IMR-90 (cell line): ENCODE measurements at regions not wholly inside any gene's neighbourhood (a gene's known extent, or its start where the extent isn't known, plus 50 kb on each side); places are given as distances from the start of the nearest gene placed in this dataset.

Source experiments
- ATAC-seq: fragments of 200-7000 bp; cut with Tn5 transposase; 2 replicates; pipeline ENCODE4 v1.9.1; 2020; ENCODE audit warnings: low read depth, mild to moderate bottlenecking, moderate library complexity
- BruUV-seq: library from RNA; stranded (reverse); fragments of 400-500 nt; replicated peaks from 2 replicates; lab custom pipeline; 2021; lab: Mats Ljungman, UMichigan
- CTCF ChIA-PET: fragments of 300-600 bp; formaldehyde crosslinking; extraction: SDS; loops from one replicate; lab custom pipeline; 2021; ENCODE audit warnings: antibody characterized with exemption; lab: Yijun Ruan, JAX
- POLR2A ChIA-PET: fragments of 300-600 bp; sonication (Branson Sonifier 250); formaldehyde crosslinking; loops from one replicate; lab custom pipeline; 2022; ENCODE audit warnings: antibody characterized with exemption; ENCODE audit not compliant: unreplicated experiment; lab: Charles Lee
- DNase-seq: peaks from one replicate; pipeline ENCODE4 v3.0.0; 2013
- H2AFZ ChIP-seq: replicated peaks from 2 replicates; pipeline ENCODE3; 2013; ENCODE audit warnings: low read length, mild to moderate bottlenecking; ENCODE audit not compliant: poor library complexity
- H2AK5ac ChIP-seq: 2 replicates; pipeline ENCODE4 v1.6.1; 2013; ENCODE audit warnings: low read depth, low read length, inconsistent platforms
- H2AK9ac ChIP-seq: replicated peaks from 2 replicates; pipeline ENCODE3; 2013; ENCODE audit warnings: mild to moderate bottlenecking, low read depth, low read length, moderate library complexity; ENCODE audit not compliant: poor library complexity
- H2BK120ac ChIP-seq: 2 replicates; pipeline ENCODE4 v1.6.1; 2013; ENCODE audit warnings: low read depth, low read length, inconsistent platforms
- H2BK15ac ChIP-seq: 3 replicates; pipeline ENCODE4 v1.6.1; 2013; ENCODE audit warnings: low read depth, low read length, inconsistent platforms
- H2BK20ac ChIP-seq: 2 replicates; pipeline ENCODE4 v1.6.1; 2013; ENCODE audit warnings: low read depth, mild to moderate bottlenecking, inconsistent platforms, low read length, moderate library complexity
- H2BK5ac ChIP-seq: 2 replicates; pipeline ENCODE4 v1.6.1; 2013; ENCODE audit warnings: mild to moderate bottlenecking, low read depth, low read length, inconsistent platforms; ENCODE audit not compliant: poor library complexity, severe bottlenecking
- H3K14ac ChIP-seq: replicated peaks from 2 replicates; pipeline ENCODE4 v1.6.1; 2013; ENCODE audit warnings: low read depth, low read length, inconsistent platforms
- H3K18ac ChIP-seq: 2 replicates; pipeline ENCODE4 v1.6.1; 2013; ENCODE audit warnings: low read depth, low read length, control low read depth
- H3K23ac ChIP-seq: 2 replicates; pipeline ENCODE4 v1.6.1; 2013; ENCODE audit warnings: low read depth, low read length, inconsistent platforms
- H3K27ac ChIP-seq: 2 replicates; pipeline ENCODE4 v1.5.1; 2013; ENCODE audit warnings: mild to moderate bottlenecking, control low read depth, low read length; ENCODE audit not compliant: insufficient read depth
- H3K27me3 ChIP-seq: 2 replicates; pipeline ENCODE4 v1.6.1; 2013; ENCODE audit warnings: low read length; ENCODE audit not compliant: control insufficient read depth, insufficient read depth
- H3K36me3 ChIP-seq: 2 replicates; pipeline ENCODE4 v1.6.1; 2013; ENCODE audit warnings: low read length, mixed read lengths; ENCODE audit not compliant: control insufficient read depth, insufficient read depth
- H3K4ac ChIP-seq: 2 replicates; pipeline ENCODE4 v1.6.1; 2013; ENCODE audit warnings: low read depth, low read length, inconsistent platforms
- H3K4me1 ChIP-seq: 2 replicates; pipeline ENCODE4 v1.6.1; 2013; ENCODE audit warnings: low read length, mixed read lengths; ENCODE audit not compliant: control insufficient read depth, insufficient read depth
- H3K4me2 ChIP-seq: 2 replicates; pipeline ENCODE4 v1.6.1; 2013; ENCODE audit warnings: low read depth, mild to moderate bottlenecking, control low read depth, low read length, moderate library complexity
- H3K4me3 ChIP-seq: 2 replicates; pipeline ENCODE4 v1.5.1; 2013; ENCODE audit warnings: low read depth, mild to moderate bottlenecking, control low read depth, low read length, moderate library complexity; ENCODE audit not compliant: insufficient read depth
- H3K56ac ChIP-seq: 2 replicates; pipeline ENCODE4 v1.6.1; 2013; ENCODE audit warnings: low read length, inconsistent platforms; ENCODE audit not compliant: insufficient read depth; ENCODE audit errors: extremely low read depth
- H3K79me1 ChIP-seq, 2 experiments: 2 replicates each; pipeline ENCODE4 v1.6.1; 2013; ENCODE audit warnings: low read length in 2 of 2, inconsistent platforms in 1 of 2, low read depth in 1 of 2
- H3K9ac ChIP-seq: 2 replicates; pipeline ENCODE4 v1.6.1; 2013; ENCODE audit warnings: low read depth, low read length, control low read depth
- H3K9me1 ChIP-seq: 2 replicates; pipeline ENCODE4 v1.6.1; 2013; ENCODE audit warnings: low read length, inconsistent platforms; ENCODE audit not compliant: insufficient read depth
- H3K9me3 ChIP-seq: 2 replicates; pipeline ENCODE4 v1.6.1; 2013; ENCODE audit warnings: low read length; ENCODE audit not compliant: control insufficient read depth, insufficient read depth
- H4K20me1 ChIP-seq: 2 replicates; pipeline ENCODE4 v1.6.1; 2013; ENCODE audit warnings: low read length, inconsistent platforms; ENCODE audit not compliant: insufficient read depth
- H4K5ac ChIP-seq: 2 replicates; pipeline ENCODE4 v1.6.1; 2013; ENCODE audit warnings: mild to moderate bottlenecking, low read depth, low read length, control low read depth
- H4K8ac ChIP-seq, 2 experiments: 2 replicates each; pipeline ENCODE4 v1.6.1; 2013; ENCODE audit warnings: low read depth in 2 of 2, low read length in 2 of 2, control low read depth in 1 of 2, inconsistent platforms in 1 of 2
- H4K91ac ChIP-seq: 2 replicates; pipeline ENCODE4 v1.6.1; 2013; ENCODE audit warnings: low read depth, low read length, inconsistent platforms; ENCODE audit not compliant: insufficient read depth
- CEBPB ChIP-seq: IDR thresholded peaks from 2 replicates; pipeline ENCODE4 v1.6.1; 2012; ENCODE audit warnings: low read depth, low read length, improper control_type of control experiment
- FOS ChIP-seq: fragments of 150-350 bp; IDR thresholded peaks from 2 replicates; pipeline ENCODE4 v1.6.1; 2016; ENCODE audit warnings: low read depth, low read length
- MAFK ChIP-seq: IDR thresholded peaks from 2 replicates; pipeline ENCODE4 v1.6.1; 2012; ENCODE audit warnings: low read depth, low read length, improper control_type of control experiment
- RAD21 ChIP-seq: IDR thresholded peaks from 2 replicates; pipeline ENCODE4 v1.6.1; 2012; ENCODE audit warnings: low read length, improper control_type of control experiment
- RCOR1 ChIP-seq: IDR thresholded peaks from 2 replicates; pipeline ENCODE4 v1.6.1; 2012; ENCODE audit warnings: mild to moderate bottlenecking, low read length, improper control_type of control experiment; ENCODE audit not compliant: insufficient replicate concordance
- WGBS, 2 experiments: methylation state at CpG; one replicate each; pipeline versions ENCODE4 v1.1.5 to v1.1.7; 2013; ENCODE audit warnings: missing lambda C conversion rate in 2 of 2; ENCODE audit not compliant: insufficient read length in 1 of 2; ENCODE audit errors: extremely low coverage in 2 of 2; 5-methylcytosine and 5-hydroxymethylcytosine counted together
- dilution Hi-C: fragments of 300-500 bp; cut with HindIII; formaldehyde crosslinking; loops from one replicate; pipeline ENCODE4 v1.14.3; 2018; ENCODE audit warnings: low sequenced_read_pairs; ENCODE audit not compliant: unreplicated experiment
- in situ Hi-C: fragments of 300-500 bp; cut with MboI; formaldehyde crosslinking; loops from 3 replicates; pipeline ENCODE4 v1.14.3; 2019; ENCODE audit warnings: low sequenced_read_pairs, inconsistent platforms, mixed read lengths
- intact Hi-C: fragments of 100-400 bp; cut with micrococcal nuclease; formaldehyde crosslinking; loops from 2 replicates; pipeline ENCODE4 v1.10.0; 2022

GRCh38 chr5:2847608-2848007 is 96.1 kb upstream of the IRX2 start:
- H3K4me1 ChIP-seq = no peaks in the 10 kb centered on the region
- CTCF ChIA-PET = interaction anchor here (0.6 kb wide), 1 partner anchor 17 kb away, joined by 3 read pairs; no protein-coding TSS in a partner anchor
- no peak overlapping the region for H3K4ac ChIP-seq
- no peak overlapping the region for H3K9ac ChIP-seq
- no peak overlapping the region for H3K23ac ChIP-seq
- no peaks in the 10 kb centered on the region for H3K79me1 ChIP-seq
- no peak overlapping the region for H3K14ac ChIP-seq
- dilution Hi-C loops (no loop called here), in situ Hi-C loops (no loop called here), intact Hi-C loops (no loop called here)
- H4K91ac ChIP-seq = no peak overlapping the region
- no peak overlapping the region for H2AFZ ChIP-seq
- H3K4me3 ChIP-seq = no peak overlapping the region
- H4K5ac ChIP-seq = no peak overlapping the region
- no peaks in the 10 kb centered on the region for H3K9me1 ChIP-seq
- no peak overlapping the region for H2BK15ac ChIP-seq
- POLR2A ChIA-PET = no interaction called here
- ATAC-seq (no peak), DNase-seq (no peak)
- no peak overlapping the region for H2BK120ac ChIP-seq
- no TSS peak for BruUV-seq
- H2BK5ac ChIP-seq = no peak overlapping the region
- WGBS, 2 experiments = 80% methylated on average over 2 of the region's 11 CpGs; no CpG with 5 or more reads in 1 of the 2 experiments
- H3K18ac ChIP-seq = no peak overlapping the region
- no peak for TF ChIP-seq RAD21
- no peak for TF ChIP-seq MAFK
- TF ChIP-seq RCOR1 = no peak
- TF ChIP-seq FOS = no peak
- no peak for TF ChIP-seq CEBPB
- no peak overlapping the region for H2AK5ac ChIP-seq
- H3K4me2 ChIP-seq = no peak overlapping the region
- H2AK9ac ChIP-seq = no peak overlapping the region
- no peak overlapping the region for H3K56ac ChIP-seq
- no peaks in the 10 kb centered on the region for H3K27me3 ChIP-seq
- H2BK20ac ChIP-seq = no peak overlapping the region
- H4K20me1 ChIP-seq = no peaks in the 10 kb centered on the region
- H3K36me3 ChIP-seq = no peaks in the 10 kb centered on the region
- H3K27ac ChIP-seq = no peak overlapping the region
- peaks cover 15% of the 10 kb centered on the region for H3K9me3 ChIP-seq
- H4K8ac ChIP-seq = no peak overlapping the region
